Tibial nerve (tissue), 4 donors: ENCODE measurements at regions not wholly inside any gene's neighbourhood (a gene's known extent, or its start where the extent isn't known, plus 50 kb on each side); places are given as distances from the start of the nearest gene placed in this dataset.
"Not testable (repeated sequence)": the region's sequence is repeated elsewhere in the genome, so short reads cannot be mapped to it uniquely, and the experiment has no call there.

Source experiments
- DNase-seq, 2 donors: peaks; one replicate each; pipeline ENCODE4 v3.0.0-alpha.2; 2019; ENCODE audit warnings: low spot score in 2 of 2
- H3K27ac ChIP-seq, 4 donors: fragments of 200-600 bp; sonication (generic) in 3 of 4; one replicate each; pipeline ENCODE4 v1.5.1; 2017 to 2019; ENCODE audit warnings: mild to moderate bottlenecking in 1 of 4
- H3K27me3 ChIP-seq, 2 donors: fragments of 200-600 bp; sonication (generic) in 1 of 2; one replicate each; pipeline versions ENCODE4 v1.5.1 to v1.6.0; 2017 to 2019
- H3K36me3 ChIP-seq, 3 donors: fragments of 200-600 bp; sonication (generic); one replicate each; pipeline ENCODE4 v1.5.1; 2018 to 2019
- H3K4me1 ChIP-seq, 4 donors: fragments of 200-600 bp; sonication (generic) in 3 of 4; one replicate each; pipeline ENCODE4 v1.5.1; 2017 to 2019
- H3K4me3 ChIP-seq, 4 donors: fragments of 200-600 bp; sonication (generic) in 3 of 4; one replicate each; pipeline ENCODE4 v1.5.1; 2017 to 2019; ENCODE audit warnings: mild to moderate bottlenecking in 1 of 4, moderate library complexity in 1 of 4
- H3K9me3 ChIP-seq, 4 donors: fragments of 200-600 bp; sonication (generic) in 3 of 4; one replicate each; pipeline ENCODE4 v1.5.1; 2017 to 2019
- EP300 ChIP-seq, 2 donors: sonication (generic); formaldehyde crosslinking; IDR thresholded peaks; one replicate each; pipeline ENCODE4 v1.6.1; 2017; ENCODE audit warnings: antibody characterized with exemption in 2 of 2, mild to moderate bottlenecking in 1 of 2
- POLR2A ChIP-seq, 2 donors: fragments of 450-650 bp; IDR thresholded peaks; one replicate each; pipeline ENCODE4 v1.6.1; 2017; ENCODE audit warnings: antibody characterized with exemption in 2 of 2, mild to moderate bottlenecking in 2 of 2, moderate library complexity in 2 of 2
- WGBS, 2 donors: methylation state at CpG; one replicate each; pipeline ENCODE4 v1.1.5; 2018; 5-methylcytosine and 5-hydroxymethylcytosine counted together
- TF ChIP-seq, protein P1 (sequence below), 5 experiments: fragments of 200-600 bp in 3 of 5; fragments of 450-650 bp in 2 of 5; sonication (generic) in 3 of 5; IDR thresholded peaks; one replicate each; pipeline ENCODE4 v1.5.1; 2016 to 2019; ENCODE audit warnings: antibody characterized with exemption in 5 of 5, mild to moderate bottlenecking in 3 of 5, moderate library complexity in 2 of 5

DNA sequence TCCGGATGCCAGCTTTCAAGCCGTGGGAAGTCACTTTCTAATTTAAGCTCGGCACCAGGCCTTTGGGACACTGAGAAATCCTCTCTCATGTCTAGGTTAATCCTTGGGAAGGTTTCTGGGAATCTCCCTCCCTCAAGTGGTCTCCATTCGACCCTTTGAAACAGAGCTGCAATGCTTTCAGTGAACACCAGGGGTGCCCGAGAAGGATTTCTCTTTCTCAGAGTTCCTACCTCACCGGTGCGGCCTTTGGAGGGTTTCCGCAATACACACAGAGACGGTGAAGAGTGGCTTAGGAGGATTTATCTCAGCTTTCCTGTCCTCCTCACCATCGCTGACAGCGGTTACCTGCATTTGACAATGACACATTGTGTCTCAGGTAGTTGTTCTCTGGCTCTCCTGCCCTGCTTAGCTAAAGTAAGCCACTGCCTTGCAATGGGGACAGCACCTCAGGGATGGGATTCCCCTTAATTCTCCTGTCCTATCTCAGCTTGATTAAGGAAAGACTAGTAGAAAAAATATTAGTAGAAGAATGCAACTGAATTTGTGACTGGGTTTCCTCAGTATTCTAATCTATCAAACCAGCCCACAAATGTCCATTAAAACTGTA, 180.6 kb downstream of the GABRG2 start:
- no peak overlapping the region for H3K27ac ChIP-seq
- H3K9me3 ChIP-seq: no peaks in the 10 kb centered on the region
- no peaks in the 10 kb centered on the region for H3K4me1 ChIP-seq
- no peaks in the 10 kb centered on the region for H3K27me3 ChIP-seq
- no peak overlapping the region for H3K4me3 ChIP-seq
- TF ChIP-seq POLR2A (IDR thresholded peaks at IDR 0.05) (no peak), EP300 (IDR thresholded peaks at IDR 0.05) (no peak)
- TF ChIP-seq, protein P1, sequence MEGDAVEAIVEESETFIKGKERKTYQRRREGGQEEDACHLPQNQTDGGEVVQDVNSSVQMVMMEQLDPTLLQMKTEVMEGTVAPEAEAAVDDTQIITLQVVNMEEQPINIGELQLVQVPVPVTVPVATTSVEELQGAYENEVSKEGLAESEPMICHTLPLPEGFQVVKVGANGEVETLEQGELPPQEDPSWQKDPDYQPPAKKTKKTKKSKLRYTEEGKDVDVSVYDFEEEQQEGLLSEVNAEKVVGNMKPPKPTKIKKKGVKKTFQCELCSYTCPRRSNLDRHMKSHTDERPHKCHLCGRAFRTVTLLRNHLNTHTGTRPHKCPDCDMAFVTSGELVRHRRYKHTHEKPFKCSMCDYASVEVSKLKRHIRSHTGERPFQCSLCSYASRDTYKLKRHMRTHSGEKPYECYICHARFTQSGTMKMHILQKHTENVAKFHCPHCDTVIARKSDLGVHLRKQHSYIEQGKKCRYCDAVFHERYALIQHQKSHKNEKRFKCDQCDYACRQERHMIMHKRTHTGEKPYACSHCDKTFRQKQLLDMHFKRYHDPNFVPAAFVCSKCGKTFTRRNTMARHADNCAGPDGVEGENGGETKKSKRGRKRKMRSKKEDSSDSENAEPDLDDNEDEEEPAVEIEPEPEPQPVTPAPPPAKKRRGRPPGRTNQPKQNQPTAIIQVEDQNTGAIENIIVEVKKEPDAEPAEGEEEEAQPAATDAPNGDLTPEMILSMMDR (IDR thresholded peaks at IDR 0.05): no peak
- no peak for DNase-seq
- H3K36me3 ChIP-seq: no peaks in the 10 kb centered on the region
- 79 to 80% methylated on average over 11 of the region's 11 CpGs for WGBS, 2 donors

DNA sequence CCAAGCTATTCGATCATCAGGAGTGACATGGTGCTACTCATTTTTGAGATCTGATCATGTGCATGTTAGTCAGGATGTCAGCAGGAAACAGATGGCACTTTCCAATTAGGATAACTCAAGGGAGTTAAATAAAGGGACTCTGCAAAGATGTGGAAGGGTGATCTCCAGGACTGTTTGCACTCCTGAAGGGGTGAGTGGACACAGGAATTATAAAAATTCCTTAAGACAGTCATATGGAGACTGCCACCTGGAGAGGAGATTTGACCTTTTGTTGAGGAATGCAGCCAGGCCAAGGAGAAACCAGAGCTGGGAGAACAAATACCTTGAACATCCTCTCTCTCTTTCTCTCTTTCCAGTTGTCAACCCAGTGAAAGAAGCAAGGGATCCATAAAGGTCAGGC, 189.1 kb downstream of the GABRG2 start:
- WGBS, 2 donors: 69 to 70% methylated on average over 1 of the region's 1 CpG

DNA sequence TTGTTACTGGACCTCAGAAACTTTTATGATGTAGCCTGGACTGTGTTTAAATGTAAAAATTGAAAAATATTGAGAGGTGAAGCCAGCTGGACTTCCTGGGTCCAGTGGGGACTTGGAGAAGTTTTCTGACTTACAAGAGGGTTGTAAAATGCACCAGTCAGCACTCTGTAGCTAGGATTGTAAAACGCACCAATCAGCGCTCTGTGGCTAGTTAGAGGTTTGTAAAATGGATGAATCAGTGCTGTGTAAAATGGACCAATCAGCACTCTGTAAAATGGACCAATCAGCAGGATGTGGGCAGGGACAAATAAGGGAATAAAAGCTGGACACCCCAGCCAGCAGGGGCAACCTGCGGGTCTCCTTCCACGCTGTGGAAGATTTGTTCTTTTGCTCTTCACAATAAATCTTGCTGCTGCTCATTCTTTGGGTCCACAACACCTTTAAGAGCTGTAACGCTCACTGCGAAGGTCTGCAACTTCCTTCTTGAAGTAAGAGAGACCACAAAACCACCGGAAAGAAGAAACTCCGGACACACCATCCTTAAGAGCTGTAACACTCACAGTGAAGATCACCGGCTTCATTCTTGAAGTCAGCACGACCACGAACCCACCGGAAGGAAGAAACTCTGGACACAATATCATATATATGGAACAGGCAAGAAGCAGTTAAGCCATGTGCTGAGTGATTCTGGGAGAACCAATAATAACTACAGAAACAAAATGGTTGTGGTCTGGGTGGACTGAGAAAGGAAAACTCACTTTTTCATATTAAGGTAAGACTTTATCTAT, 201.3 kb downstream of the GABRG2 start:
- H3K36me3 ChIP-seq: no peaks in the 10 kb centered on the region
- no peaks in the 10 kb centered on the region for H3K4me1 ChIP-seq
- WGBS, 2 donors: 82 to 86% methylated on average over 12 of the region's 12 CpGs
- H3K9me3 ChIP-seq: no peaks in the 10 kb centered on the region
- H3K27ac ChIP-seq: no peak overlapping the region
- TF ChIP-seq, protein P1 (IDR thresholded peaks at IDR 0.05): no peak
- TF ChIP-seq EP300 (IDR thresholded peaks at IDR 0.05) (no peak), POLR2A (IDR thresholded peaks at IDR 0.05) (no peak)
- no peak for DNase-seq
- no peaks in the 10 kb centered on the region for H3K27me3 ChIP-seq
- H3K4me3 ChIP-seq: no peak overlapping the region

More for the DNA sequence above, 189.1 kb downstream of the GABRG2 start:
- H3K27me3 ChIP-seq: no peaks in the 10 kb centered on the region
- H3K27ac ChIP-seq: no peak overlapping the region
- no peak for DNase-seq
- TF ChIP-seq POLR2A (IDR thresholded peaks at IDR 0.05) (no peak), EP300 (IDR thresholded peaks at IDR 0.05) (no peak)
- TF ChIP-seq, protein P1 (IDR thresholded peaks at IDR 0.05): no peak
- no peaks in the 10 kb centered on the region for H3K9me3 ChIP-seq
- H3K36me3 ChIP-seq: no peaks in the 10 kb centered on the region
- H3K4me1 ChIP-seq: no peaks in the 10 kb centered on the region
- no peak overlapping the region for H3K4me3 ChIP-seq

DNA sequence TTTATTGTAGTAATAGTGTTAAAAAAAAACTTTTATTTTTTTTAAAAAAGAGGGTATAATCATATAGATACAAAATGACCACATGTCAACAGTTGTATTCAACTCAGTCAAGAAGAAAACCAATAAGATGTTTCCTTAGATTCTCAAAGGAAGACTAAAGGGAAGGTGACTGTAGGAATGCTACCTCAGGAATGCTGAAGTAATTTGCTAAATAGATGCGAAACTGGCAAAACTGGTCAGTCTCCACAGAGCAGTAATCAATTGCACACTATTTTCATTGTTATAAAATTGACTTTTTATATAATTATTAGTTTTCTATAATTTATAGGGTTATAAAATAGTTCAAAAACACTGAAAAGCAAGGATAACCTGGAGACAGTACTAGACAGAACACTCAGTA, 204.8 kb downstream of the GABRG2 start:
- Histone ChIP-seq H3K9me3 (no peaks in the 10 kb centered on the region), H3K36me3 (no peaks in the 10 kb centered on the region), H3K27me3 (no peaks in the 10 kb centered on the region), H3K4me3 (no peak overlapping the region), H3K27ac (no peak overlapping the region), H3K4me1 (no peaks in the 10 kb centered on the region)
- WGBS, 2 donors: 89 to 90% methylated on average over 1 of the region's 1 CpG
- DNase-seq: no peak
- TF ChIP-seq, protein P1 (IDR thresholded peaks at IDR 0.05): no peak
- no peak for TF ChIP-seq POLR2A (IDR thresholded peaks at IDR 0.05)
- TF ChIP-seq EP300 (IDR thresholded peaks at IDR 0.05): no peak

DNA sequence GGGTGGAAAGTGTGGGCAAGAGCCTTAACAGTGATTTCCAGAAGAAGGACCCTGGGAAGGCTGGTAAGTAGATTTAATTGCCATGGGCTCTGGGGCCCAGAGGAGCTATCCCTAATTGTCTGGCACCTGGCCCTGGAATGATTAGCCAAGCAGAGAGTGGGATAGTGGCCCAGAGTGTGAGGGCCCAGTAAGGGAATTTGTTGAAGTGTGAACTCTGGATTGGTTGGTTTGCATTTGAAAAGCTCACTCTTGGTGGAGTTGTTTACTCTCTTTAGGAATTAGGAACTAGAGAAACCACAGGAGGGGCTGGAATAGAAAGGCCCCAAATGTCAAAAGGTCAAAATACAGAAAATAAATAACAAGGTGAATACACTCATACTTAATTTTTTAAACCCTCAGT, 207.1 kb downstream of the GABRG2 start:
- Histone ChIP-seq H3K9me3 (no peaks in the 10 kb centered on the region), H3K27ac (no peak overlapping the region), H3K4me3 (no peak overlapping the region), H3K36me3 (no peaks in the 10 kb centered on the region), H3K27me3 (no peaks in the 10 kb centered on the region), H3K4me1 (no peaks in the 10 kb centered on the region)
- DNase-seq: no peak
- TF ChIP-seq, protein P1 (IDR thresholded peaks at IDR 0.05): no peak
- no peak for TF ChIP-seq EP300 (IDR thresholded peaks at IDR 0.05)
- no peak for TF ChIP-seq POLR2A (IDR thresholded peaks at IDR 0.05)

DNA sequence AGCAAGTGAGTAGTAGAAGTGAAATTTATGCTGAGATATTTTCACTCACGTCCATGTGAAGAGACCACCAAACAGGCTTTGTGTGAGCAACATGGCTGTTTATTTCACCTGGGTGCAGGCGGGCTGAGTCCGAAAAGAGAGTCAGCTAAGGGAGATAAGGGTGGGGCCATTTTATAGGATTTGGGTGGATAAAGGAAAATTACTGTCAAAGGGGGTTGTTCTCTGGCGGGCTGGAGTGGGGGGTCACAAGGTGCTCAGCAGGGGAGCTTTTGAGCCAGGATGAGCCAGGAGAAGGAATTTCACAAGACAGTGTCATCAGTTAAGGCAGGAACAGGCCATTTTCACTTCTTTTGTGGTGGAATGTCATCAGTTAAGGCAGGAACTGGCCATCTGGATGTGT, 207.8 kb downstream of the GABRG2 start:
- H3K27me3 ChIP-seq, H3K27ac ChIP-seq, H3K9me3 ChIP-seq, H3K36me3 ChIP-seq, DNase-seq, H3K4me3 ChIP-seq, H3K4me1 ChIP-seq: not testable (repeated sequence)
- WGBS, 2 donors: 85% methylated on average over 4 of the region's 4 CpGs
